NCI-H460 (cell line): ENCODE measurements at regions not wholly inside any gene's neighbourhood (a gene's known extent, or its start where the extent isn't known, plus 50 kb on each side); places are given as distances from the start of the nearest gene placed in this dataset.
"Not testable (repeated sequence)": the region's sequence is repeated elsewhere in the genome, so short reads cannot be mapped to it uniquely, and the experiment has no call there.

ENCODE experiments used
- DNase-seq: peaks from one replicate; pipeline ENCODE4 v3.0.0-alpha.2; 2016; ENCODE audit warnings: low read depth; ENCODE audit errors: extremely low read depth

DNA sequence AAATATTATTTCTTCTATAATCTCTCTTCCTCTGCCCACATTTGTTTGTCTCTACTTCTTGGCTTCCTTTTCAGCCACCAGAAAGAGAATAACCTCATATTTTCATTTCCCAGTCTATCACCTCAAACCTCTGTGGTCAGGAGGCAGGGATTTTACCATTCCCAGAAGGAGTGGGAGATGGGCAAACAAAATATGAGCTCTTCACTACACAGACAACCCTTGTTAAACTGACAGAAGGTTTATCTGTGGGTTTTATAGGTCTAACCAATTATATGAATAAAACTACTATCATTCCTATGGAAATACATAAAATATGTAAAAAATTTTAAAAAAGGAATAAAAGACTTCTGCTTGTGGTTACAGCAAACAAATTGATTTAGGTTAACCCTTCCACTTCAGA is 160.0 kb upstream of the TRPC6 start:
- DNase-seq: no peak

DNA sequence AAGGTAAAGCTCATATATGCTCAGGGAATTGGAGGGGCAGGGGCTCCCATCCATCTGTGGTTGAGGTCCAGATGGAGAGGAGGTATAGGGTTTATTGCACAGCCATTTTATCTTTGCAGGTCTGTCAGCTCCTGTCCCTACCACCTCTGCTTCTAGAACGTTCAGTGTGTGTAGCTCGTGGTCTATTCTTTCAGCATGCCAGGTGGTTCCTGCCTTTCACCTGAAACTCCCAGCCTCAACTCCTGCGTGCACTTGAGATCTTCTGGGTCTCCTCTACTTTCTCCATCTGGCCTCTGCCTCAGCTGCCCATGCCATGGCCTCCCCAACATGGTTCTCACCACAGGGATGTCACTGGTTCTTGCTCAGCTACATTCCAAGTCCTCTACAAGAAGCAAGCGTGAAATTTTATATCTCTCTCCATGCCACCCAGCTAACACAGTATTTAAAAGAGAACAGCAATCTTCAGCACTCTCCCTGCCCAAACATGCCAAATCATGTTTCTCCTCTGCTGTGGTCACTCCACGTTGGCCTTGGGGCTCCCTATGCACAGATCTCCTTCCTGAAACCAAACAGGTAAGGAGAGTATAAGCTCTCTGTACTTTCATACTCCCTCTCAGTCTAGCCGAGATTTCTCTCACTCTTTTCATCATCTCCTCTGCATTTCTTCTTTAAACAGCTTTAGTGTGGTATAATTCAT is 157.8 kb upstream of the TRPC6 start:
- DNase-seq: no peak

DNA sequence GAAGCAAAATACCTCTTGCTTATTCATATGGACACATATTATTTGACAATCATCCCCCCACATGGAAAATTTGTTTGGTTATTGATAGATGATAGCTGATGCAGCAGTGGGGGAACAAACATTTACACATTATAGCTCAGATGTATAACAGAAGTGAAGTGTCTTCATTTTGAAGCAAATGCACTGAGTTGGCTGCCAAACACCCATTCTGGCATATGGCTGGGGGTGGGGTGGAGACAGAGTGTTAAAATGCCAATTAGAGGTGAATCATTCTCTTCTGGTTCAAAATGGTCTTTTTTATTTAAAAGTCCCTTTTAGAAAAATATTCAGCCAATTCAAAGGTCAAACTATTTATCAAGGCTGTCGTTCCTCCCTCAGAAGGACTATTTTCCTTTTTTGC is 157.3 kb upstream of the TRPC6 start:
- no peak for DNase-seq

DNA sequence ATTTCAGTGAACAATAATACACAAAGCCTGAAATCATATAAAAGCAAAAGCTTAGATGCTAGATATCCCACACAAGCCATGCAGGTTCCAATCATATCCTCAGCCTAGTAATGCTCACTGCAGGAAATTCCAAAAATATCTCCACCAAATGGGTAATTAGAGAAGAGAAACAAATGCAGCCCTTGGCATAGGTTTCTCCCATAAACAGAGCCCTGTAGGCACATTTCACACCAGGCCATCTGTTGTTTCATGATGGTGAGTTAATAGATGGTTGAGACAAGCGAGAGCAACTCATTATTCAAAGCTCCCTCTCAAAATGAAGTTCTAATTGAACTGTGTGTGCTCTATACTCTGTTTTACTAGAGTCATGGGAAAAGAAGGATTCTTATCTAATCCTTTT is 154.6 kb upstream of the TRPC6 start:
- no peak for DNase-seq

DNA sequence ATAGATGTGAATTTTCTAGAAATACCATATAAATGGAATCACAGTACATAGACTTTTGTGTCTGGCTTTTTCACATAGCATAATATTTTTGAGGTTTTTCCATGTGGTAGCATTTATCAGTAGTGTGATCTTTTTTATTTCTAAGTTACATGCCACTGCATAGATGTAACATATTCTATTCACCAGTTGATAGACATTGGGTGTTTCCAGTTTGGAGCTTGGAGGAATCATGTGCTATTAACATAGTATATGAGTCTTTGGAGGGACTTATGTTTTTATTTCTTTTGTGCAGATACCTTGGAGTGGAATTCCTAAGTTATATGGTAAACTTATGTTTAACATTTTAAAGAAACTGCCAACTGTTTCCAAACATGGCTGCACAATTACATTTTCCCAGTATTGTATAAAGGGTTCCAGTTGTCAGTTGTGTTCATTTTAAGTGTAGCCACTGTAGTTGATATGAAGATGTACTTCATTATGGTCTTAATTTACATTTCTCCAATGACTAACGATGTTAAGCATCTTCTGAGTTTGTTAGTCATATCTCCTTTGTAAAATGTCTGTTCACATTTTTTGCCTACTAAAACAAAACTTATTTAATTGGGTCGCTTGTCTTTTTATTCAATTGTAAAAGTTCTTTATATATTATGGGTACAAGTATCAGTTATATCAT is 145.7 kb upstream of the TRPC6 start:
- DNase-seq: no peak

DNA sequence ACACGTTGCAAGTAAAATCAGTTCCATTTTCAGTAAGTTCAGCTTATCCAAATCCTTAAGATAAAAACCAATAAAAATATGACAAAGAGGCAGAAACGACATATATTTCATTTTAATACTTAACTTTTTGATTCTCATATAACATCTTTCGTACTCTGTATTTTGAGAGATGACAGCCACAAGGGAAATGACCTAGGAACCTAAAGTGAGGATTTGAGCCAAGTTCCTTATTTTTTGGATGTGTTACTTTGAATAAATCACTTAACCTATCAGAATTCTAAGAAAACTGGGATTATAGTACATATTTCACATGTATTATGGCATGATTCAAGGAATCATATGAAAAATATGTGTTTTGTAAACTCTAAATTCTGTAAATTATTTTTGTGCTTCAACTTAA is 143.6 kb upstream of the TRPC6 start:
- no peak for DNase-seq

DNA sequence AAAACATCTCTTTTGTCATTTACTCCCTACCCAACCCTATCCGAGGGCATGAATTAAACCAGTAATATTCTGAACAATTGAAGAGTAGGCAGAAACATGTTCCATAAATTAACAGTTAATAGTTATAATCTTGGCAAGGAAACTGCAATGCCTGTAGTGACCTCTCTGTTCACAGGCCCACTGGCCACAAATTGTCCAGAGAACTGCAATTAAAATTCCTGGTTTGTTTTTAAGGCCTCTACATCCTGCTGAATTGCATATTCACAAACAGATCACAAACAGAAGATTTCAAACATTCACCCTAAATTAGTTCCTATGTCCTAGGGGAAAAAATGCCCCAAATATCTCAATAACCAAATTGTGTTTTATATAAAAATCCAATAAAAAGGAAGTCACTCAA is 143.2 kb upstream of the TRPC6 start:
- no peak for DNase-seq

DNA sequence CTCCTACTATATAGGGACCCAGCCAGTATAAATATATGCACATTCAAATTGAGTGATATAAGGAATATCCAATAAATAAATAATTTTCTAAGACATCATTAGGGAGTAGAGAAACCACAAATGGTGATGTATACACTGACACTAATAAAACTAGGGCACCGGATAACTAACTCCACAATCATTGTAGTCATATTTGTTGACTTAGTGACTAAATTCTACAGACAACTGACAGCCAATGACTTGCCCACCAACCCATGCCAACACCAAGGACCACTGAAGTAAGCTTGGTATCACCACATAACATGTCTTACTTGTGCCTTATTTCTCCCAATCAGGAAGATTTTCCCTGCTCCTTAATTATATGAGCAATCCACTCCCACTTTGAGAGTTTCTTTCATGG is 139.6 kb upstream of the TRPC6 start:
- DNase-seq: no peak

DNA sequence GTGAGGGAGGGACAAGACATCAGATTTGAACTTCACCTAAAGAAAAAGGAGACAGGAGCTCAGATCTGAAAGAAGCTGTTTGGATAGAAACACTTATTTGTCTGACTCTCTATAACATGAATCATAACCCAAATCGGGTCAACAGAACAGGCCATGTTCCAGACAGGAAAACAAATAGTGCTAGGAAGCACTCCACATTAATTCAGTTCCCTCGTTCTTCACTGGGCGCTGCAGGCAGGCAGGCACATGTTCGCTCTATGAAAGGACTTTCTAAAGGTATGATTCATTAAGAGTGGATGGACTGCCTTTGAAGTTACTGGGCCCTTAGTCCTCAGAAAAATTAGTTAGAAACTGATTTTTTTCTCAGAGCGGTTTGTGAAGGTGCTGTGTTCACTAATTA is 137.5 kb upstream of the TRPC6 start:
- DNase-seq: no peak

DNA sequence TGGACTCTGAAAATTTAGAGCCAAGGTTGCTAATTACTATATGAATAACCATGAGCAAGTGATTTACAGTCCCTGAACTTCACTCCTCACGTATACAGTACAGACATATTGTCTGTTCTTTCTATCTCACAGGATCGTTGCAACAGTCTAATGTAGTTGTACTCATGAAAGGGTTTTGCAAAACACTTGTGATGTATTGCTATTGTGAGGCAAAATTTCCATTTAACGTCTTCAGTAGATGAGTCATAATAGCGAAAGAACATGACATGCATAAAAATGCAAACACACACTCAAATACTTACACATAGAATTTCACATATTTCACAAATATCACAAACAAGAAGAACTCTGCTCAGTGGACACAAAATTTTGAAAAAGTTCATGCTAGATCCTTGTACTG is 134.6 kb upstream of the TRPC6 start:
- no peak for DNase-seq

DNA sequence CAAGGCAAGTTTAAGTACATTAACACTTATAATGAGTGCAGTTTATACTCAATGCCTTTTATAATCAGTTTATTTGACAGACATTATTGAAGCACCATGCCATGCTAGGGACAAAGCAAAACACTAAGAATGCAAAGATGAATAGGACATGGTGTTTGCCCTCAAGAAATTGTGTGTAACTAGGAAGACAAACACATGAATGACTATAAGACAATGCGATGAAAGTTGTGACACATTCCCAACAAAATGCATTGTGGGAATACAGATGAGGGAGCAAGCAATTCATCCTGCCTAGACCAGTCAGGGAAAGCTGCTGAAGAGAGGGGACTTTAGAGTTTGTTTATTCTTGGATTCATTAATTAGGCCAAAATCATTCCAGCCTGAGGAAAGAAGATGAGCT is 133.8 kb upstream of the TRPC6 start:
- no peak for DNase-seq

DNA sequence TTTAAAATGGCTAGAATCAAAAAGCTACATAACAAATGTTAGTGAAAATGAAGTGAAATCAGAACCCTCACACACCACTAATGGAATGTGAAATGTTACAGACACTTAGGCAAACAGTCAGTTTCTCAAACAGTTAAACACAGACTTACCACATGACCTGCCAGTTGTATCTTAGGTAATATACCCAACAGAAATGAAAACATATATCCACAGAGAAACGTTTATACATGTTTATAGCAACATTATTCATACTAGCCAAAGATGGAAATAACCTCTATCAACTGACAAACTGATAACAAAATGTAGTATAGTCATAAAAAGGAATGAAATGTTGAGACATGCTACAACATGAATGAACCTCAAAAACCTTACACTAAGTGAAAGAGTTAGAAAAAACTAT is 131.5 kb upstream of the TRPC6 start:
- DNase-seq: no peak

DNA sequence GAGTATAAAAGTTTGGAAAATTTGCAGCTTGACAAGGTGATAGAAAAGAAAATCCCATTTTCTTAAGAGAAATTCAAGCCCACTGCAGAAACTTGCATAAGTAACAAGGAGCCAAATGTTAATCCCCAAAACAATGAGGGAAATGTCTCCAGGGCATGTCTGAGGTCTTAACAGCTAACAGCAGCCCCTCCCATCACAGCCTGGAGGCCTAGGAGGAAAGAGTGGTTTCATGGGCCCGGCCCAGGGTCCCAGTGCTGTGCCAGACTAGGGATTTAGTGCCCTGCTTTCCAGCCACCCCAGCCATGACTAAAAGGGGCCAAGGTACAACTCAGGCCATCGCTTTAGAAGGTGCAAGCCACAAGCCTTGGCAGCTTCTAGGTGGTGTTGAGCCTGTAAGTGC is 123.7 kb upstream of the TRPC6 start:
- DNase-seq: no peak

DNA sequence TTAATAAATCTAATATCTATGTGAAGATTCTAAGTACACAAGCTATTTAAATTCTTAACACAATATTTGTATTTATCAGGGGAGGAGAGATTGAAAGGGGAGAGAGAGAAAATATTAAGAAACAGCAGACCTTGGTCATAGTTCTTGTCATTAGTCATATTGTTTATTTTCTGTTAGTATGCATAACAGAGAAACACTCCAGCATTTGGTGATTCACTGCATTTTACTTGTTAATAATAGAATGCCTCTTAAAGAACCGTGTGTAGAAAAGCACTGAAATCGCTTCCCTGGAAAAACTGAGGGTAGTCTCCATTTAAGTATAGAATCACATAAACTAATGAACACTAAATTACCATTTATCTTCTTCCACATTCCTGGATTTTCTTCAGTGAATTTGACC is 122.7 kb upstream of the TRPC6 start:
- no peak for DNase-seq

DNA sequence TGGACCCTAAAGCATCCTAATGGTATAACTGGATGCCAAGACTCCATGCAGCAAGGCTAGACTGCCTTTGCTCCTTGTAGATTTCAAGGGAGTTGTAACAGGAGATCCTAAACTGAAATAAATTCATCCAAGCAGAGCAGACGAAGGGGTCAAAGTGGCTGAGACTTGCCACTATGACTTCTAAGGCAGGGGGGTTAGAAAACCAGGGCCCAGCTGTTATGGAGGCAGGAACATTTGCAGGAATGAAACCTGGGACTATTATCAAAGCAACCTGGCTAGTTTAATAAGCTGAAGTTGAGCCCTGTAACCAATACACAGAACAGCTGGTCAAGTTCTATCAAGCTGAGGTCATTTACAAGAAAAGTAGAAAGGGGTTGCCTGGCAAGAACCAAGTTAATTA is 122.2 kb upstream of the TRPC6 start:
- DNase-seq: no peak

DNA sequence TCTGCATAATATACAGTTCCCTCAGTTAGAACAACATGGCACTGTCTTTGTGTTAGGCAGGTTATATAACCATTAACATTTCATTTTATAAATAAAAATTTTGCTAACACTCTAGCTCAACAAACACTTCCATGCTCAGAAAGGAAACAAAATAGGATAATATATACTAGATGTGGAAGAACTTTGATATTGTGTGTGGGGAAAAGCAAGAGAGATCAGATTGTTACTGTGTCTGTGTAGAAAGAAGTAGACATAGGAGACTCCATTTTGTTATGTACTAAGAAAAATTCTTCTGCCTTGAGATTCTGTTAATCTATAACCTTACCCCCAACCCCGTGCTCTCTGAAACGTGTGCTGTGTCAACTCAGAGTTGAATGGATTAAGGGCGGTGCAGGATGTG is 111.1 kb upstream of the TRPC6 start:
- DNase-seq: not testable (repeated sequence)

DNA sequence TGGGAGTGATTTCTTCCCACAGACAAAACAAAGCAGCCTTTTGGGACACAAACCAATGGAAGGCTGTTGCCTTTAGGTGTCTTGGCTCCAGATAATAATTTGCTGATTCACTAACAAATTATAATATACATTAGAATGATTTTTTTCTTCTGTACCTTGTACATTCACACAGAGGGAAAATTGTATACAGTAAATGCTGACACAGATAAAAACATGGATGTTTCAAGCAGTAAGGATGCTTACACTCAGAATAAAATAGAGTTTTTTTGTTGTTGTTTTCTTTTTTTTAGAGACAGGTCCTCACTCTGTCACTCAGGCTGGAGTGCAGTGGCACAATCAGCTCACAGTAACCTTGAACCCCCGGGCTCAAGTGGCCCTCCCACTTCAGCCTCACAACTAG is 109.2 kb upstream of the TRPC6 start:
- no peak for DNase-seq

DNA sequence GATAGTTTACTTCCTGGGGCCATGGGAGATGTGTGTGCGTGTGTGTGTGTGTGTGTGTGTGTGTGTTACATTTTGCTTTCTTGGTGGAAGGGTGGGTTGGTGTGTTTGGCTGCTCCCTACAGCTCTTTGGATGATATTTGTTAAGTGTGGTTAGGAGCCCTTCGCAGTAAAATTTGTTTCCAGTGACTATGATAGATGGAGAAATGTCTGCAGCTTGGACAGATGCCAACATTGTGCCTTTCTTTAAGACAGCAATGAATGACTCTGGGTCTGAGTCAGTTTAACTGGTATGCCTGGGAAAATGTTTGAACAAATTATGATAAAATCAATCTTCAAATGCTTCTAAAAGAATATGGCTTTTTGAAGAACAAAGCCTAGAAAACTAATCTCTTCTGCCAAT is 102.7 kb upstream of the TRPC6 start:
- DNase-seq: peak; percentile 12

DNA sequence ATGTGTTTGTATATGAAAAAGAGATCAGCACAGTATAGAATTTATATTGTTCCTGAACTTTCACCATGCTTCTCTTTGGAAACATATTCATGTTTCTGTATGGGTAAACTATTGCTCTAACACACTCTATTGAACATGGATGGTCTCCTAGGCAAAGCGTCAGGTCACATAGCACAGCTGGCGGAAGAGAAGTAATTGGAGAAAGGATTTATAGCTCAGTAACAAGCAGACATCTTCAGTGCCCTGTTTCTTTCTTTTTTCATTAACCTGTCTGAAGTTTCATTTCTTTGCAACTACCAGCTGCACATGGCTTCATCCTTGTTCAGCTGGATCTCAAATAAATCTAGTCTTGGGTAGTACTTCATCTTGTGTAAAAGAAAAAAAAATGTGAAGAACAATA is 84.4 kb upstream of the TRPC6 start:
- no peak for DNase-seq

DNA sequence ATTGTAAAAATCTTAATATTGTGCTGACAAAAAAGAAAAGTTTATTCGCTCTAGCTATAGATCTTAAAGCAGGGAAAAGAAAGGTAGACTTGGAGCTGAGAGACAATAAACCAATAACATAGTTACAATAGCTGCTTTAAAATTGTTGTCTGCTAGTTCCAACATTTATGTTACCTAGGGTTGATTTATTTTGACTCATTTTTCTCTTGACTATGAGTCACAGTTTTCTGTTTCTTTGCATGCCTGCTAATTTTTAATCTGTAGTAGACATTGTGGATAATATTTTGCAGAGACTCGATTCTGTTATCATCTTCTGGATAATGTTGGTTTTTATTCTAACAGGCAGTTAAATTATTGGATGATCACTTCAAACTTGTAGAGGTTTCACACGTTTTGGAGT is 83.1 kb upstream of the TRPC6 start:
- no peak for DNase-seq

DNA sequence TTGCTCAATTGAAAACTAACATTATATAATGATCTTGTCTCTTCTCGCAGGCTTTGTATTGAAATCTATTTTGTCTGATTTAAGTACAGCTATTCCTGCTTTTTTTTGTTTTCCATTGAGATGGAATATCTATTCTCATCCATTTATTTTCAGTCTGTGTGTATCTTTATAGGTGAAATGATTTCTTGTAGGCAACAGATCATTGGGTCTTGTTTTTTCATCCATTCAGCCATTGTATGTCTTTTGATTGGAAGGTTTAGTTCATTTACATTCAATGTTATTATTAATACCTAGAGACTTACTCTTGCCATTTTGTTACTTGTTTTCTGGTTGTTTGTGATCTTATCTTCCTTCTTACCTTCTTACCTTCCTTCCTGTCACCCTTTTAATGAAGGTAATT is 77.8 kb upstream of the TRPC6 start:
- DNase-seq: no peak
